ENCODE measurements at regions not wholly inside any gene's neighbourhood (a gene's known extent, or its start where the extent isn't known, plus 50 kb on each side); places are given as distances from the start of the nearest gene placed in this dataset.
"Not testable (repeated sequence)": the region's sequence is repeated elsewhere in the genome, so short reads cannot be mapped to it uniquely, and the experiment has no call there.

GRCh38 chr12:83514372-83514771 is 827.7 kb downstream of the TMTC2 start:
- DNase-seq: no peak

- DNase-seq: no peak
Measured at GRCh38 chr12:83506841-83507240, 820.1 kb downstream of the TMTC2 start.

DNA sequence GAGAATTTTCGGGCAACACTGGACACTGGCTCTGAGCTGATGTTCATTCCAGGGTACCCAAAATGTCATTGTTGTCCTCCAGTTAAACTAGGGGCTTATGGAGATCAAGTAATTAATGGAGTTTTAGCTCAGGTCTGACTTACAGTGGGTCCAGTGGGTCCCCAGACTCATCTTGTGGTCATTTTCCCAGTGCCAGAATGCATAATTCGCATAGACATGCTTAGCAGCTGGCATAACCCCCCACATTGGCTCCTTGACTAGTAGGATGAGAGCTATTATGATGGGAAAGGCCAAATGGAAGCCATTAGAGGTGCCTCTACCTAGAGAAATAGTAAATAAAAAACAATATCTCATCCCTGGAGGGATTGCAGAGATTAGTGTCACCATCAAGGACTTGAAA is 818.9 kb downstream of the TMTC2 start:
- DNase-seq: no peak

GRCh38 chr12:83499894-83500293 is 813.2 kb downstream of the TMTC2 start:
- DNase-seq: not testable (repeated sequence)

DNA sequence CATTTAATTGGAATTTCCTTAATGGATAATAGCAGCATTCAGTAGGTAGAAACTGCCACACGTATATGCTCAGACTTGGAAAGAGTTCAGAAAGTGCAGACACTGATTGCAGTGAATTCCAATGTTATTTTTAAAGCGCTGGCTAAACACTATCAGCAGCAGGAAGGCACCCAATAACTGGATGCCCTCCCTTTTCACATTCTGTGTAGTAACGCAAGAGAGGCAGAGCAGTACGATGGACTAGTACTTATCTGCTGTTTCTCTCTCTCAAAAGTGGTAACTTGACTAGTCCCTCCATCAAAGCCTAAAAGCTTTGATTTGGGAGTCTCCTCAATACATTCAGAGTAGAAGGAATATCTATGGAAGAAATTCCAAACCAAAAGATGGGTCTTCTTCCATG is 791.0 kb downstream of the TMTC2 start:
- DNase-seq: no peak

DNA sequence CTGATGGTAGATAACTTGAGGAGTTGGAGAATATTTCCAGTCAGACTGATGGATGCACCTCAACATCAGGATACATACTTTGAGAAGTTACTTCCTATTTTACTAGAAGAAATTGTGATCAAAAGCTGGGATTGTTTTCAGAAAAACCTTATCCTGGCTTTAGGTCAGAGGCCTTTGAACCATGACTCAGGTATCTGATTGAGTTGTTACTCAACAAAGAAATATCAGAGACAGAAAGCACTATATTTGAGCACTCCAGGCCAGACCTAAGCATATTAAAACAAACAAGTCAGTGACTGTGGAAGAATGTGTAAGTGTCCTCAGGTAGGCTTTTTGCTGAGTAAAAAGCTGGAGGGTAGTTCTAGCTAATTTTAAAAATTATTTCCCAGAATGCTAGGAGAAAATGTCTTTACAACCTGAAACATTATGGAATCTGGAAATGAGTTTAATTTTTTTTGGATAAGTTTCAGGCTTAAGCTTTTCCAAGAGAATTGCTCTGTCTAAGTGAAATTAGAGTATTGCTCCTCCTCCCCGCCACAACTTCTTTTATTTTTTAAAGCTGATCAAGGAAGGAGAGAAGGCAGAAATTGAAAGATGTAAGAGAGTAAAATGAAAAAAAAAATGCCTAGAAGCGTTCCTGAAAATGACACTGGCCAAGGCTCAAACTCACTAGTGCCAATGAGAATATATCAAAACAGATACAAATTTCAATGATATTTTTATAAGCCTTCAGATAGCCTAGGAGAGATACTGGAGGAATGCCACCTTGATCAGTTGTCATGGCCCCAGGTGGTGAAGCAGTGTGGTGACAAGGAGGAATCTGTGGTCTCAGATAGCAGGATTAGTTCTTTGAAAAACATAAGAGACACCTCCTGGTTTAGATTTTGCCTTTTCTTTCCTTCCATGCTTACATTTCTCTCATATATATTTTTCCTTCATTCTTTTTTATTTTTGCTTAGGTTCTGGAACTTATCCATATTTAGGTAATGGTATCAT is 790.3 kb downstream of the TMTC2 start:
- no peak for DNase-seq

GRCh38 chr12:83476006-83476405 is 789.3 kb downstream of the TMTC2 start:
- no peak for DNase-seq

DNA sequence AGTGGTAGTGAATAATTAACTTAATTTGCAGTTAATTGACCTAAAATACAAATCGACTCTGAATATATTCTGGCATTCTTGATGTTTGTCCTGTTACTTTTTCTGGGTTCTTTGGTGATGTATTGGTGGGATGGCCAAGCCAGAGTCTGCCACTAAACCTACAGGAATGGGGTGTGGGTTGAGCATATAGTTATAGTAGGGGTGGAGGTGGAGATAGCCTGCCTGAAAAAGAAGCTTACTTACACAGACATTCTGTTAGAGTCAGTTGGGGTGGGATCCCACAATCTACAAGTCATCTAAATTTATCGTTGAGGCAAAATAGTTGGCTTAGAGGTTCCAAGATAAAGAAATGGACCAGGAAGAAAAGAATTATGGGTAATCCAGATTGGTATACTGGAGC is 787.7 kb downstream of the TMTC2 start:
- DNase-seq: no peak

DNA sequence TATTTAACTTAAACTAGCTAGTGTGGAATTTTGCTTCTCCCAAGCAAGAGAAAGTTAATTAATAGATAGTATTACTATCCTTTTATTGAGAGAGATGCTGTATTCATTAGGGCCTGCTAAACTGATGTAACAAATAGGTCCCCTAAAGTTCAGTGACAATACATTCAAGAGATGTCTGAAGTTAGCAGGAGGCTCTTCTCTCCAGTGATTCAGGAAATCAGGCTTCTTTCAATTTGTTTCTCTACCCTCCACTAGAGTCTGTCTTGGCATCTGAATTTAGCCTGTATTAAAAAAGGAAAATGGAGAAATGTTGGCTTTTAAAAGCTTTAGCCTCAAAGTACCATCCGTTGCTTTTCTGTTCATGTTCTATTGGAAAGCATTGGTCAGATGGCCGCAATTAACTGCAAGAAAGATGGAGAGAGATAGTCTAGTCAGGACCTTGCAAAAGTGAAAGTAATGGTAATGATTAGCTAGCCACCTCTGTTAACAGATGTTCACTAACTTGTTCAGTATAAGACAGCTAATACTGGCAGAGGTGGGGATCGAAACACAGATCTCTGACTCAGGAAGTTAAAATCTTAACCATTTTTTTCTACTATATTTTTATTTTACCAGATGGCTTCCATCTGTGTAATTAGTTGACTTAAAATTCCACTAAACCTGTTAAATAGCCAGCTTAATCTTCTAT is 786.8 kb downstream of the TMTC2 start:
- DNase-seq: no peak

DNA sequence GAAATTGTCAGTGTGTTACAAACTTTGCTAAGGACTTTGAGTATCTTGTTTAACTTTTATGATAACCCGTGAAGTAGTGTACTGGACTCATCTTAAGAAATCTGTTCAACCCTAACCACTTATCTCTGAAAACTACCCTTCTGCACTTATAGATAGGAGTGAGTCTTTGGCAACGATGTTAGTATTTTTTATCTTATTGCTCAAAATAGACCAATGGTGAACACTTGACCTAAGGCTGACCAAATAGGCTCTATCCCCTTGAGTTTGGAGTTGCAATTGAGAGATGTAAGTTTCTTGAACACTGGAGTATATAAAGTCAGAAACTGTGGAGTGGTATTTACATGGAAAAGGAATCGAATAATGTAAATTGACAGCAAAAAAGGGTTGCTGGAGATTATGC is 786.1 kb downstream of the TMTC2 start:
- no peak for DNase-seq

- no peak for DNase-seq
Measured at GRCh38 chr12:83472350-83472749, 785.6 kb downstream of the TMTC2 start.

GRCh38 chr12:83471341-83471740 is 784.6 kb downstream of the TMTC2 start:
- no peak for DNase-seq

GRCh38 chr12:83470749-83471148 is 784.0 kb downstream of the TMTC2 start:
- no peak for DNase-seq

DNA sequence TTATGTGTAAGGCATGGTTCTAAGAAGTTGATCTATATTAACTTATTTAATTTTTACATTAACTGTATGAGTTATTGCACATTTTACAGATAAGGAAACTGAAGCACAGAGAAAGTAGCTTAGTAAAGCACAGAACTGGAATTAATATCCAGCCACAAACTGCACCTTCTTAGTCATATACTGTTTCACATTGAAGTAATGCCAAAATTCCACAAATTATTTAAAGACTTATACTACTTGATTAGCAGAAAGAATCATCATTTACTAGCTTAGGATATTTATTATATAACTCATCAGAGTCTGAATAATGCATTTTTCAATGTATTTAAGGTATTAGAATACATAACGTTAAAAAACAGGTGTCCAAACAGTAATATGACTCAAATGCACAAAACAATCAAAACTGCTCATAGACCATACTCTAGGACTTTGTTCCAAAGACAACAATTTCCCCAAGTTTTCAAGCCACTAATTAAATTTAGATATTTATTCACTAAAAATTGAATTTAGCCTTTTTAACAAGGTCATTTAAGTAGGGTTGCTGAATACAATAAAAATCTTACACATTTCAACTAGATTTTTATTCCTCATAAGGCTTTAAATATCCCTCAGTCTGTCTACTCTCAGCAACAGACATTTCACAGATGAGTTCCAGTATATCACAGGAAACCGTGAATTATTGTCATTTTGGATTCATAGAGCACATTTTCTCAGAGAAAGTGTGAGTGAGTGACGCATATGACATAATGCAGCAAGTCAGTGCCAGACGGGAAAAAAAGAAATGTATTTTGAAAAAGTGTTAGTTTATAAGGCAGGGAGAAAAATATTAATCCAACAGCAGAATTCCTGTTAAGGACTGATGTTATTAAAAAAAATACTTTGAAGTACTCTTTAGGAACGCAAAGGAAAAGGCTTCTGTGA is 782.5 kb downstream of the TMTC2 start:
- DNase-seq: no peak

DNA sequence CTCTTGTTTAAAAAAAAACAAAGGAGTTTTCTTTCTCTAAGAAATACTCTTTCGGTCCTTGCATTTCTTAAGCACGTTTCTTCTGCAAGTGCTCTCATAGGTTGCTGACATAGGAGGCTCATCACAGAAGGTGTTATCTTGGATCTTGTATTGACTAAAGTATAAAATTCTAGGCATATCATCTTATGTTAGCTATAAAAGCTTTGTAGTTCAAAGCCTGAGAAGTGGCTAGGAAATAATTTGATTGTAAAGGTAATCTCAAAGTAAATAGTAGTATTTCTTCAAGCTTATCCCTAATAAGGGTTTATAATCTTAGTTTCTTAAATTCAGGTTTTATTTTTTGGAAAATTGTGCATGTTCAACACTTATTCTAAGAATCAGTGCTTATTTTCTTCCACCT is 778.9 kb downstream of the TMTC2 start:
- no peak for DNase-seq

- DNase-seq: no peak
Measured at GRCh38 chr12:83462419-83462818, 775.7 kb downstream of the TMTC2 start.

DNA sequence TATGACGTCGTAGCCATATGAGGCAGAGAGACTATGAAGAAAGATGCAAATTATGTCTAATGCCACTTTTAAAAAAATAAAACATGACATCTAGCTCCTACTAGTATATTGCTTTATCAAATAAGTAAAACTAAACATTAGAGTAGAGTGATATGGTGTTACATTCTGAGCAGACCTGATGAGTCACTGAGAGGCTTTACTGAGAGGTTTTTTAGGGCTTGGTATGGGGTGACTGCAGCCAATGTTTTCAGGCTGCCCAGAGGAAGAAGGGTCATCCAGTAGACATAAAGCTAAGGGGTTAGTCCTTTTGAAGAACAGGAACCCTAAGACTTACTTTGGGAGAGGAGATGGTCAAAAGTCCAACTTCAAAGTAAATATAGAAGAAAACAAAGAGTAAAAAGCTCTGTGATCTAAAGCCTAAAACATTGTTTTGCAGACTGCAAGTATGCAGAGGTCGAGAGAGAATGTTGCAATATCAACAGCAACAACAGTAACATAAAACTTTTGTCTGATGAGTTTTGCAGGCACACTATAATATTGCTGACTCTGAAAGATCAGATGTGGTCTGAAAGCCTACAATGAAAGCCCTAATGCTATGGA is 774.7 kb downstream of the TMTC2 start:
- DNase-seq: no peak

DNA sequence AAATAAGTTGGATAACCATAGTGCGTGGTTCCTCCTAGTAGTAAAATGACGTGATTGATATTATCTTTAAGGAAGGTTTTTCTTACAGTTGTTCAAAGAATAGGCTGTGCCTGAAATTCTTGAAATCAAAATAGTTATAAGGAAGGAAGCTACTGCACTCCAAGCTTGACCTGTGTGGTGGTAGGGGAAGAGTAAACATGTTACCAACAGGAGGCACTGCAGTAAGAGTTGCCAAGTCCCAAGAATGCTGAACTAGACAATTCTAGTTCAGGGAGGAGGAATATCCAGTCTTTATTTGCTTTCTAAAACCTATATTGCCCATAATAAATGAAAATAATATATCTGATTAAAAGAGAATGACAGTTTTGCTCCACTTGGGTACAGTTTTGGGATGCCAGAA is 764.5 kb downstream of the TMTC2 start:
- no peak for DNase-seq

GRCh38 chr12:83434600-83434999 is 747.9 kb downstream of the TMTC2 start:
- no peak for DNase-seq

GRCh38 chr12:83432176-83432719 is 745.5 kb downstream of the TMTC2 start:
- no peak for DNase-seq

DNA sequence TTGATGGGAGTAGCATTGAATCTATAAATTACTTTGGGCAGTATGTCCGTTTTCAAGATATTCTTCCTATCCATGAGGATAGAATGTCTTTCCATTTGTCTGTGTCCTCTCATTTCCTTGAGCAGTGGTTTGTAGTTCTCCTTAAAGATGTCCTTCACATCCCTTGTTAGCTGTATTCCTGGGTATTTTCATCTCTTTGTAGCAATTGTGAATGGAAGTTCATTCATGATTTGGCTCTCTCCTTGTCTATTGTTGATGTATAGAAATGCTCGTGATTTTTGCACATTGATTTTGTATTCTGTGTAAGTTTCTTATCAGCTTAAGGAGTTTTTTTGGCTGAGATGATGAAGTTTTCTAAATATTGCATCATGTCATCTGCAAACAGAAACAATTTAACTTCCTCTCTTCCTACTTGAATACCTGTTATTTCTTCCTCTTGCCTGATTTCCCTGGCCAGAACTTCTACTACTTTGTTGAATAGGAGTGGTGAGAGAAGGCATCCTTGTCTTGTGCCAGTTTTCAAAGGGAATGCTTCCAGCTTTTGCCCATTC is 741.0 kb downstream of the TMTC2 start:
- DNase-seq: not testable (repeated sequence)

GRCh38 chr12:83414981-83415380 is 728.3 kb downstream of the TMTC2 start:
- no peak for DNase-seq

All from CD4-positive, alpha-beta T cell treated with Interleukin-4 for 1 hour (primary cell).